ENCODE measurements at regions not wholly inside any gene's neighbourhood (a gene's known extent, or its start where the extent isn't known, plus 50 kb on each side); places are given as distances from the start of the nearest gene placed in this dataset.

DNA sequence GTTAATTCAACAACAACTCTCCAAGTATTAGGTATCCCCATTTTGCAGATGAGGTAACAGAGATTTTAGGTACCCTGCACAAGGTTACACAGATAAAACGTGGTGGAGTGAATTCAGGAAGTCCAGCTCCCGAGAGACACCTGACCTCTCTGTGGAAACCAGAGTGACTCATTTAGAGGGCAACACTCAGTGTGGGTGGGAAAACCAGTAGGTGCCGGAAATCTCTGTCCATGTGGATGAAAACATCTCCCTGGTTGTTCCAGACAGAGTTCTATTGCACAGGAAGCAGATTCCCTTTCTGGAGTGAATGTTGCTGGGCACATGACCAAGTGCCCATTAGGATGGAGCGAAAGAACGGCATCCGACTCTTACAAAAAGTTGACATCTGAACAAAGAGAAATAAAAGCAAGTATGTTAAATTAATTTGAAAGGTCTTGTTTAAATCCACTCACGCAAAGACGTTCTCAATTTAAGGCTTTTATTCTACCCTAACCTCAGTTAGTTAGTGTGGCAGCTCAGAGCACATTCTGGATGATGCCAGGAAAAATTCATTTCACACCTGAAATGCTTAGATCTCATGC lies 391.9 kb upstream of the WWC1 start:
- no peaks in the 10 kb centered on the region for H3K36me3 Mint-ChIP-seq
- DNase-seq (ENCODE audit: low spot score) (no peak), ATAC-seq (no peak)
- no peak for TF ChIP-seq NFATC4 (CRISPR knock-in tag; IDR thresholded peaks at IDR 0.05)
- no peak for TF ChIP-seq ATF1 (CRISPR knock-in tag; IDR thresholded peaks at IDR 0.05)
- H3K27ac Mint-ChIP-seq = no peak overlapping the region
- H3K27me3 Mint-ChIP-seq (ENCODE audit: low read depth) = peaks cover 16% of the 10 kb centered on the region
- ChIA-PET POLR2A (no interaction called here), CTCF (no interaction called here)
- no peak overlapping the region for H3K4me3 Mint-ChIP-seq
- no peaks in the 10 kb centered on the region for H3K9me3 Mint-ChIP-seq
- peaks cover 58% of the 10 kb centered on the region for H3K4me1 Mint-ChIP-seq

DNA sequence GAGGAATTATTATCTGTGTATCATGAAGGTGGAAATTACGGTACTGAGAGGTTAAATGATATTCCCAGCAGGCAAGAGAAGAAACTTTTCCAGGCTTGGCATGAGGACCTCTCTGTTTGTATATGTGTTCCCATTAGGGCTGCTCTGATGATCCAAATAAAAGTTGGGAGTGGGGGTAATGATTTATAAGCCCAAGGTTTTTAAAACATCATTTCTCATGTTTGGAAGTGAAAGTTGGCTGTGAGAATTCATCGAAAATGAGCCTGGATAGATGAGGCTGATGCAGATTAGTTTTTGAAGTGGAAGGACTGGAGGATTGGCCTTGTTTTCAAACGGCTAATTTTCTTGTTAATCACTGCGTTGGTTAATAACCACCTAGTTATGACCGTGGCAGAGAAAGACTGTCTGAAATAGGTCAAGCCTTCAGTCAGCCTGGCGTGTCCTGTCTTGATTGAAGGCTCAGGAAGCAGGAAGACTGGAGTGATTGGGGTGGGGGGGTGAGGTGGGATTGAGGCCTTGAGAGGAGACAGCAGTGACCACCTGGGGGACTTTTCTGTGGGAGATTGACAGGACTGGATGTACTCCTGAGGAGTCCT lies 391.0 kb upstream of the WWC1 start:
- POLR2A ChIA-PET = no interaction called here
- peaks cover 24% of the 10 kb centered on the region for H3K27me3 Mint-ChIP-seq (ENCODE audit: low read depth)
- TF ChIP-seq ESRRA (CRISPR knock-in tag; IDR thresholded peaks at IDR 0.05; ENCODE audit: borderline replicate concordance) = no peak
- TF ChIP-seq, protein P1, sequence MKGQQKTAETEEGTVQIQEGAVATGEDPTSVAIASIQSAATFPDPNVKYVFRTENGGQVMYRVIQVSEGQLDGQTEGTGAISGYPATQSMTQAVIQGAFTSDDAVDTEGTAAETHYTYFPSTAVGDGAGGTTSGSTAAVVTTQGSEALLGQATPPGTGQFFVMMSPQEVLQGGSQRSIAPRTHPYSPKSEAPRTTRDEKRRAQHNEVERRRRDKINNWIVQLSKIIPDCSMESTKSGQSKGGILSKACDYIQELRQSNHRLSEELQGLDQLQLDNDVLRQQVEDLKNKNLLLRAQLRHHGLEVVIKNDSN (CRISPR knock-in tag; IDR thresholded peaks at IDR 0.05) = no peak
- TF ChIP-seq CREM (CRISPR knock-in tag; IDR thresholded peaks at IDR 0.05) = no peak
- TF ChIP-seq SP1 (CRISPR knock-in tag; conservative IDR thresholded peaks at IDR 0.05) = no peak
- TF ChIP-seq ZNF416 (CRISPR knock-in tag; IDR thresholded peaks at IDR 0.05) = no peak
- TF ChIP-seq, protein P2, sequence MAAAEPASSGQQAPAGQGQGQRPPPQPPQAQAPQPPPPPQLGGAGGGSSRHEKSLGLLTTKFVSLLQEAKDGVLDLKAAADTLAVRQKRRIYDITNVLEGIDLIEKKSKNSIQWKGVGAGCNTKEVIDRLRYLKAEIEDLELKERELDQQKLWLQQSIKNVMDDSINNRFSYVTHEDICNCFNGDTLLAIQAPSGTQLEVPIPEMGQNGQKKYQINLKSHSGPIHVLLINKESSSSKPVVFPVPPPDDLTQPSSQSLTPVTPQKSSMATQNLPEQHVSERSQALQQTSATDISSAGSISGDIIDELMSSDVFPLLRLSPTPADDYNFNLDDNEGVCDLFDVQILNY (CRISPR knock-in tag; IDR thresholded peaks at IDR 0.05) = no peak
- no peak for TF ChIP-seq TEAD1 (CRISPR knock-in tag; IDR thresholded peaks at IDR 0.05)
- TF ChIP-seq MYBL2 (CRISPR knock-in tag; IDR thresholded peaks at IDR 0.05) = no peak
- TF ChIP-seq, protein P3, sequence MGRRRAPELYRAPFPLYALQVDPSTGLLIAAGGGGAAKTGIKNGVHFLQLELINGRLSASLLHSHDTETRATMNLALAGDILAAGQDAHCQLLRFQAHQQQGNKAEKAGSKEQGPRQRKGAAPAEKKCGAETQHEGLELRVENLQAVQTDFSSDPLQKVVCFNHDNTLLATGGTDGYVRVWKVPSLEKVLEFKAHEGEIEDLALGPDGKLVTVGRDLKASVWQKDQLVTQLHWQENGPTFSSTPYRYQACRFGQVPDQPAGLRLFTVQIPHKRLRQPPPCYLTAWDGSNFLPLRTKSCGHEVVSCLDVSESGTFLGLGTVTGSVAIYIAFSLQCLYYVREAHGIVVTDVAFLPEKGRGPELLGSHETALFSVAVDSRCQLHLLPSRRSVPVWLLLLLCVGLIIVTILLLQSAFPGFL (CRISPR knock-in tag; IDR thresholded peaks at IDR 0.05; ENCODE audit: borderline replicate concordance) = no peak
- TF ChIP-seq, protein P4, sequence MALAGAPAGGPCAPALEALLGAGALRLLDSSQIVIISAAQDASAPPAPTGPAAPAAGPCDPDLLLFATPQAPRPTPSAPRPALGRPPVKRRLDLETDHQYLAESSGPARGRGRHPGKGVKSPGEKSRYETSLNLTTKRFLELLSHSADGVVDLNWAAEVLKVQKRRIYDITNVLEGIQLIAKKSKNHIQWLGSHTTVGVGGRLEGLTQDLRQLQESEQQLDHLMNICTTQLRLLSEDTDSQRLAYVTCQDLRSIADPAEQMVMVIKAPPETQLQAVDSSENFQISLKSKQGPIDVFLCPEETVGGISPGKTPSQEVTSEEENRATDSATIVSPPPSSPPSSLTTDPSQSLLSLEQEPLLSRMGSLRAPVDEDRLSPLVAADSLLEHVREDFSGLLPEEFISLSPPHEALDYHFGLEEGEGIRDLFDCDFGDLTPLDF (CRISPR knock-in tag; IDR thresholded peaks at IDR 0.05) = no peak
- TF ChIP-seq, protein P5, sequence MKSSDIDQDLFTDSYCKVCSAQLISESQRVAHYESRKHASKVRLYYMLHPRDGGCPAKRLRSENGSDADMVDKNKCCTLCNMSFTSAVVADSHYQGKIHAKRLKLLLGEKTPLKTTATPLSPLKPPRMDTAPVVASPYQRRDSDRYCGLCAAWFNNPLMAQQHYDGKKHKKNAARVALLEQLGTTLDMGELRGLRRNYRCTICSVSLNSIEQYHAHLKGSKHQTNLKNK (CRISPR knock-in tag; IDR thresholded peaks at IDR 0.05) = no peak
- TF ChIP-seq, protein P6, sequence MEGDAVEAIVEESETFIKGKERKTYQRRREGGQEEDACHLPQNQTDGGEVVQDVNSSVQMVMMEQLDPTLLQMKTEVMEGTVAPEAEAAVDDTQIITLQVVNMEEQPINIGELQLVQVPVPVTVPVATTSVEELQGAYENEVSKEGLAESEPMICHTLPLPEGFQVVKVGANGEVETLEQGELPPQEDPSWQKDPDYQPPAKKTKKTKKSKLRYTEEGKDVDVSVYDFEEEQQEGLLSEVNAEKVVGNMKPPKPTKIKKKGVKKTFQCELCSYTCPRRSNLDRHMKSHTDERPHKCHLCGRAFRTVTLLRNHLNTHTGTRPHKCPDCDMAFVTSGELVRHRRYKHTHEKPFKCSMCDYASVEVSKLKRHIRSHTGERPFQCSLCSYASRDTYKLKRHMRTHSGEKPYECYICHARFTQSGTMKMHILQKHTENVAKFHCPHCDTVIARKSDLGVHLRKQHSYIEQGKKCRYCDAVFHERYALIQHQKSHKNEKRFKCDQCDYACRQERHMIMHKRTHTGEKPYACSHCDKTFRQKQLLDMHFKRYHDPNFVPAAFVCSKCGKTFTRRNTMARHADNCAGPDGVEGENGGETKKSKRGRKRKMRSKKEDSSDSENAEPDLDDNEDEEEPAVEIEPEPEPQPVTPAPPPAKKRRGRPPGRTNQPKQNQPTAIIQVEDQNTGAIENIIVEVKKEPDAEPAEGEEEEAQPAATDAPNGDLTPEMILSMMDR (IDR thresholded peaks at IDR 0.05) = no peak
- TF ChIP-seq RELA (CRISPR knock-in tag; IDR thresholded peaks at IDR 0.05; ENCODE audit: borderline replicate concordance) = no peak
- no peak for TF ChIP-seq FOXJ3 (CRISPR knock-in tag; IDR thresholded peaks at IDR 0.05; ENCODE audit: borderline replicate concordance)
- no peak for TF ChIP-seq OVOL2 (CRISPR knock-in tag; IDR thresholded peaks at IDR 0.05; ENCODE audit: borderline replicate concordance)
- TF ChIP-seq, protein P7, sequence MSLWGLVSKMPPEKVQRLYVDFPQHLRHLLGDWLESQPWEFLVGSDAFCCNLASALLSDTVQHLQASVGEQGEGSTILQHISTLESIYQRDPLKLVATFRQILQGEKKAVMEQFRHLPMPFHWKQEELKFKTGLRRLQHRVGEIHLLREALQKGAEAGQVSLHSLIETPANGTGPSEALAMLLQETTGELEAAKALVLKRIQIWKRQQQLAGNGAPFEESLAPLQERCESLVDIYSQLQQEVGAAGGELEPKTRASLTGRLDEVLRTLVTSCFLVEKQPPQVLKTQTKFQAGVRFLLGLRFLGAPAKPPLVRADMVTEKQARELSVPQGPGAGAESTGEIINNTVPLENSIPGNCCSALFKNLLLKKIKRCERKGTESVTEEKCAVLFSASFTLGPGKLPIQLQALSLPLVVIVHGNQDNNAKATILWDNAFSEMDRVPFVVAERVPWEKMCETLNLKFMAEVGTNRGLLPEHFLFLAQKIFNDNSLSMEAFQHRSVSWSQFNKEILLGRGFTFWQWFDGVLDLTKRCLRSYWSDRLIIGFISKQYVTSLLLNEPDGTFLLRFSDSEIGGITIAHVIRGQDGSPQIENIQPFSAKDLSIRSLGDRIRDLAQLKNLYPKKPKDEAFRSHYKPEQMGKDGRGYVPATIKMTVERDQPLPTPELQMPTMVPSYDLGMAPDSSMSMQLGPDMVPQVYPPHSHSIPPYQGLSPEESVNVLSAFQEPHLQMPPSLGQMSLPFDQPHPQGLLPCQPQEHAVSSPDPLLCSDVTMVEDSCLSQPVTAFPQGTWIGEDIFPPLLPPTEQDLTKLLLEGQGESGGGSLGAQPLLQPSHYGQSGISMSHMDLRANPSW (CRISPR knock-in tag; conservative IDR thresholded peaks at IDR 0.05; ENCODE audit: low read depth) = no peak
- TF ChIP-seq, protein P8, sequence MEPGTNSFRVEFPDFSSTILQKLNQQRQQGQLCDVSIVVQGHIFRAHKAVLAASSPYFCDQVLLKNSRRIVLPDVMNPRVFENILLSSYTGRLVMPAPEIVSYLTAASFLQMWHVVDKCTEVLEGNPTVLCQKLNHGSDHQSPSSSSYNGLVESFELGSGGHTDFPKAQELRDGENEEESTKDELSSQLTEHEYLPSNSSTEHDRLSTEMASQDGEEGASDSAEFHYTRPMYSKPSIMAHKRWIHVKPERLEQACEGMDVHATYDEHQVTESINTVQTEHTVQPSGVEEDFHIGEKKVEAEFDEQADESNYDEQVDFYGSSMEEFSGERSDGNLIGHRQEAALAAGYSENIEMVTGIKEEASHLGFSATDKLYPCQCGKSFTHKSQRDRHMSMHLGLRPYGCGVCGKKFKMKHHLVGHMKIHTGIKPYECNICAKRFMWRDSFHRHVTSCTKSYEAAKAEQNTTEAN (CRISPR knock-in tag; IDR thresholded peaks at IDR 0.05) = no peak
- TF ChIP-seq ZNF263 (CRISPR knock-in tag; IDR thresholded peaks at IDR 0.05; ENCODE audit: low read depth) = no peak
- no peak for TF ChIP-seq FOXK1 (CRISPR knock-in tag; IDR thresholded peaks at IDR 0.05)
- DNase-seq (ENCODE audit: low spot score) (no peak), ATAC-seq (no peak)
- no peak overlapping the region for H3K27ac Mint-ChIP-seq
- H3K4me3 Mint-ChIP-seq = no peak overlapping the region
- CTCF ChIA-PET = no interaction called here
- H3K9me3 Mint-ChIP-seq = no peaks in the 10 kb centered on the region
- peaks cover 64% of the 10 kb centered on the region for H3K4me1 Mint-ChIP-seq
- H3K36me3 Mint-ChIP-seq = no peaks in the 10 kb centered on the region
